Right lobe of liver (tissue), 6 donors: ENCODE measurements at regions not wholly inside any gene's neighbourhood (a gene's known extent, or its start where the extent isn't known, plus 50 kb on each side); places are given as distances from the start of the nearest gene placed in this dataset.
A peak's percentile ranks its signal among the peaks of the same experiment; 100 is the strongest.

ENCODE experiments used
- ATAC-seq, 4 donors: fragments of 200-7000 bp; cut with Tn5 transposase; one replicate each; pipeline ENCODE4 v1.9.1; 2020; ENCODE audit warnings: mild to moderate bottlenecking in 4 of 4, moderate library complexity in 4 of 4
- DNase-seq, 3 donors: peaks; one replicate each; pipeline ENCODE4 v3.0.0-alpha.2; 2020
- H3K27ac ChIP-seq, 3 donors: fragments of 200-600 bp; one replicate each; pipeline ENCODE4 v1.8.0; 2022
- H3K27me3 ChIP-seq, 2 donors: fragments of 200-600 bp; one replicate each; pipeline ENCODE4 v1.8.0; 2022
- H3K36me3 ChIP-seq, 4 donors: fragments of 200-600 bp; sonication (generic) in 1 of 4; one replicate each; pipeline versions ENCODE4 v1.5.1 to v1.8.0; 2017 to 2022; ENCODE audit warnings: control low read depth in 1 of 4
- H3K4me1 ChIP-seq, 4 donors: fragments of 200-600 bp; sonication (generic) in 1 of 4; one replicate each; pipeline versions ENCODE4 v1.5.1 to v1.8.0; 2017 to 2022; ENCODE audit warnings: control low read depth in 1 of 4
- H3K4me3 ChIP-seq, 3 donors: fragments of 200-600 bp; one replicate each; pipeline ENCODE4 v1.8.0; 2022
- H3K9me3 ChIP-seq, 4 donors: fragments of 200-600 bp; sonication (generic) in 1 of 4; one replicate each; pipeline versions ENCODE4 v1.5.1 to v1.8.0; 2017 to 2022; ENCODE audit warnings: control low read depth in 1 of 4
- CTCF ChIP-seq, 4 donors: fragments of 200-600 bp in 3 of 4; fragments of 450-650 bp in 1 of 4; IDR thresholded peaks; one replicate each; pipeline versions ENCODE4 v1.5.1 to v1.8.0; 2016 to 2022; ENCODE audit warnings: antibody characterized with exemption in 4 of 4, mild to moderate bottlenecking in 2 of 4
- POLR2A ChIP-seq: fragments of 450-650 bp; IDR thresholded peaks from one replicate; pipeline ENCODE4 v1.6.1; 2017; ENCODE audit warnings: antibody characterized with exemption, mild to moderate bottlenecking
- WGBS: methylation state at CpG from one replicate; pipeline ENCODE4 v1.1.6; 2018; ENCODE audit warnings: low coverage, low lambda C conversion rate; ENCODE audit not compliant: insufficient coverage; ENCODE audit errors: missing lambda C conversion rate; 5-methylcytosine and 5-hydroxymethylcytosine counted together
- intact Hi-C, 2 donors: fragments of 100-400 bp; cut with DNase I; formaldehyde crosslinking; loops; one replicate each; pipeline versions ENCODE4 v1.11.2 to v1.14.1; 2022
- donor health status: DM: no; HTN: yes; CAD: no.
- donor health status: DM: no; HTN: no; CAD: no.
- donor health status: DM: no; HTN: no; CAD: no.
- donor health status: DM: no; HTN: yes; CAD: no.
- donor health status: DM: no; HTN: yes; CAD: no.

- Histone ChIP-seq H3K27me3 (no peaks in the 10 kb centered on the region), H3K9me3 (no peaks in the 10 kb centered on the region), H3K36me3 (no peaks in the 10 kb centered on the region), H3K4me1 (no peaks in the 10 kb centered on the region), H3K4me3 (no peak overlapping the region), H3K27ac (no peak overlapping the region)
- ATAC-seq (no peak), DNase-seq (no peak)
- TF ChIP-seq POLR2A (no peak), CTCF (IDR thresholded peaks at IDR 0.05) (no peak)
- WGBS, result 75% methylated on average over 2 of the region's 2 CpGs
- intact Hi-C loops, result no loop called here
These were observed 598.6 kb downstream of the SH2D4B start for GRCh38 chr10:81136261-81136660.

- H3K4me3 ChIP-seq, result no peak overlapping the region
- no peaks in the 10 kb centered on the region for H3K36me3 ChIP-seq
- TF ChIP-seq CTCF (IDR thresholded peaks at IDR 0.05) (no peak), POLR2A (no peak)
- intact Hi-C loops, result no loop called here
- DNase-seq (peak in 2 of 3 donors; percentile 29 to 70), ATAC-seq (peak in 2 of 4 donors; percentile 24 to 63)
- no peaks in the 10 kb centered on the region for H3K27me3 ChIP-seq
- no peak overlapping the region for H3K27ac ChIP-seq
- no peaks in the 10 kb centered on the region for H3K9me3 ChIP-seq
- H3K4me1 ChIP-seq, result no peaks in the 10 kb centered on the region
- WGBS, result 63% methylated on average over 7 of the region's 8 CpGs
These were observed 608.3 kb downstream of the SH2D4B start for GRCh38 chr10:81145975-81146374.

GRCh38 chr10:81146436-81146835 is 608.7 kb downstream of the SH2D4B start:
- no peaks in the 10 kb centered on the region for H3K4me1 ChIP-seq
- DNase-seq, result no peak
- peak in 2 of 4 donors; percentile 17 to 63 for ATAC-seq
- H3K9me3 ChIP-seq, result no peaks in the 10 kb centered on the region
- no peak for TF ChIP-seq CTCF (IDR thresholded peaks at IDR 0.05)
- no peak for TF ChIP-seq POLR2A
- H3K4me3 ChIP-seq, result no peak overlapping the region
- intact Hi-C loops, result no loop called here
- 57% methylated on average over 3 of the region's 3 CpGs for WGBS
- no peaks in the 10 kb centered on the region for H3K36me3 ChIP-seq
- no peaks in the 10 kb centered on the region for H3K27me3 ChIP-seq
- no peak overlapping the region for H3K27ac ChIP-seq

GRCh38 chr10:81152656-81153055 is 615.0 kb downstream of the SH2D4B start:
- no peaks in the 10 kb centered on the region for H3K9me3 ChIP-seq
- TF ChIP-seq POLR2A (no peak), CTCF (IDR thresholded peaks at IDR 0.05) (no peak)
- intact Hi-C loops, result no loop called here
- H3K27me3 ChIP-seq, result no peaks in the 10 kb centered on the region
- DNase-seq, result no peak
- H3K27ac ChIP-seq, result no peak overlapping the region
- H3K4me1 ChIP-seq, result no peaks in the 10 kb centered on the region
- ATAC-seq, result no peak
- no peaks in the 10 kb centered on the region for H3K36me3 ChIP-seq
- H3K4me3 ChIP-seq, result no peak overlapping the region

GRCh38 chr10:81157681-81158080 is 620.0 kb downstream of the SH2D4B start:
- intact Hi-C loops, result no loop called here
- H3K4me1 ChIP-seq, result no peaks in the 10 kb centered on the region
- no peaks in the 10 kb centered on the region for H3K36me3 ChIP-seq
- H3K27ac ChIP-seq, result no peak overlapping the region
- TF ChIP-seq CTCF (IDR thresholded peaks at IDR 0.05) (no peak), POLR2A (no peak)
- DNase-seq, result no peak
- H3K9me3 ChIP-seq, result no peaks in the 10 kb centered on the region
- no peak for ATAC-seq
- H3K27me3 ChIP-seq, result no peaks in the 10 kb centered on the region
- no peak overlapping the region for H3K4me3 ChIP-seq
